GM12891 (cell line): ENCODE measurements at regions not wholly inside any gene's neighbourhood (a gene's known extent, or its start where the extent isn't known, plus 50 kb on each side); places are given as distances from the start of the nearest gene placed in this dataset.

Experiments
- PAX5 ChIP-seq: IDR thresholded peaks from 2 replicates; pipeline ENCODE4 v1.6.1; 2011; ENCODE audit warnings: low read length, moderate library complexity, mild to moderate bottlenecking; ENCODE audit not compliant: insufficient read depth, severe bottlenecking
- POLR2A ChIP-seq: IDR thresholded peaks from 2 replicates; pipeline ENCODE4 v1.6.1; 2011; ENCODE audit warnings: low read depth, low read length, control low read depth
- POLR2AphosphoS5 ChIP-seq: IDR thresholded peaks from 2 replicates; pipeline ENCODE4 v1.6.1; 2011; ENCODE audit warnings: low read depth, low read length, control low read depth
- POU2F2 ChIP-seq: IDR thresholded peaks from 2 replicates; pipeline ENCODE4 v1.6.1; 2011; ENCODE audit warnings: low read depth, mild to moderate bottlenecking, control low read depth, low read length, moderate library complexity
- SPI1 ChIP-seq: IDR thresholded peaks from 2 replicates; pipeline ENCODE4 v1.6.1; 2011; ENCODE audit warnings: low read depth, low read length, control low read depth
- TAF1 ChIP-seq: IDR thresholded peaks from 2 replicates; pipeline ENCODE4 v1.6.1; 2011; ENCODE audit warnings: low read depth, low read length, control low read depth

DNA sequence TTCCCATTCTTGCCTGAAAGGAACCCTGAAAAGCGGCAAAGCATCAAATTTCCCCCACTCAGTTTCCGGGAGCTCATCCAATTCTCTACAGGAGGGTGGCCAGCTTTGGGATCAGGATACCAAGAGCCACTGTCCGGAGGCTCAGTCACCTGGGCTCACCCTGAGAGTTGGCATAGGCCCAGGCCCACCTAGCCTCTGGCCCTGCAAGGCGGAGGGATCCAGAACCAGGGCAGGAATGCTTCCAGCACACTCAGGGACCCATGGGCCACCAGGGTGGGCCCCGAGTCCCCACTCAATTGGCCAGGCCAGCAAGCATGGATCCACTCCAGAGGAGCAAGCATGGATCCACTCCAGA lies 432.9 kb upstream of the MYT1L start:
- TF ChIP-seq POLR2A (no peak), POLR2AphosphoS5 (no peak), TAF1 (no peak), SPI1 (no peak), PAX5 (no peak), POU2F2 (no peak)
